GM04504 (cell line): ENCODE measurements at regions not wholly inside any gene's neighbourhood (a gene's known extent, or its start where the extent isn't known, plus 50 kb on each side); places are given as distances from the start of the nearest gene placed in this dataset.

ENCODE experiments used
- DNase-seq: peaks from one replicate; pipeline ENCODE4 v3.0.0-alpha.2; 2012; ENCODE audit warnings: low read depth

DNA sequence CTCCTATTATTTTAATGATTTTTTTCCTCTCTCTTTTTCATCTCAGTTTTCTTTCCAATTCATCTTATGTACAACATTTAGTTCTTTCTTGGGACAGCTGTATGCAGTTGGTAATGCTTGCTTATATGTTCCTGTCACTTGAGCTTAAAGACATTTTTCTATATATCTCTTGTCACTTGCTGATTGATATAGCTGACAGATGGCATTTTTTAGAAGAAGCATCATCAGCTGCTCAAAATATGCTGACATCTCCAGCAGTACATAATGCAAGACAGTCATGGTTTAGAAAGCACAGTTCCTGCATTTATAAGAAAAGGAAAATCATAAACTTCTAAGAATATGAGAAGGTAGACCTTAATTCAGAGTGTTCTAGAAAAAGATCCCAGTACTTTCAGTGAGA, 56.5 kb downstream of the DCAF8L1 start:
- no peak for DNase-seq

DNA sequence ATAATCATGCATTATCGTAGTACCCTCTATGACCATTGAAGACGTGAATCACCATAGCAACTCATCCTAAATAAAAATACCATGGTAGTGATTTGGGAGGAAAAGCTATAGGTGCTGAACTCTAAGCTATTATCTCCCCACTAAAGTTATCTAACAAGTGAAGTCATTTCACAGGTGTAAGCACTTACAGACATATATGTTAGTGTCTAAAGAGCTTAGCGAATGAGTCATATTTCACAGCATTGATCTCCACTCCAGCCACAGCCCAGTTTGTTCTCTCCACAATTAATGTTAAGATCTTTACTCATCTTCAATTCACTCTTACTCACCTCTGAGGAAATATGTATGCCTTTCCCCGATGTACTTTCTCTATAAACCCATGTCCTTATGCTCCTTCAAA, 57.0 kb downstream of the DCAF8L1 start:
- no peak for DNase-seq

DNA sequence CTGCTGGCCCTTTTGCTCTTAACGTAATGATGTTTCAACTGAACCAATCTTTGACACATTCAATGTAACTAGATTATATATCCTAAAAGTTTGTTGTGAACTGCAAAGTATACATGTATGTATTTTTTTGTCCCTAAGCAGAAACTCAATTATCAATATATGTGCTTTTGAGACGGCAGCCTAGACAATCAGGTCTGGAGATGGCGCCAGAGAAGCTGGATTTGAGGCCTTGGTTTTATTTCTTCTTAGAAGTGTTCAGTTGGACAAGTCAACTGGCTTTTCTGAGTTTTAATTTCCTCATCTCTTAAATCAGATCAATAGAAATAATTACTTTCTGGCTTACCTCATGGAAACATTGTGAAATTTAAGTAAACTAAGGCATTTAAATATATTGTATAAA, 62.5 kb downstream of the DCAF8L1 start:
- no peak for DNase-seq

DNA sequence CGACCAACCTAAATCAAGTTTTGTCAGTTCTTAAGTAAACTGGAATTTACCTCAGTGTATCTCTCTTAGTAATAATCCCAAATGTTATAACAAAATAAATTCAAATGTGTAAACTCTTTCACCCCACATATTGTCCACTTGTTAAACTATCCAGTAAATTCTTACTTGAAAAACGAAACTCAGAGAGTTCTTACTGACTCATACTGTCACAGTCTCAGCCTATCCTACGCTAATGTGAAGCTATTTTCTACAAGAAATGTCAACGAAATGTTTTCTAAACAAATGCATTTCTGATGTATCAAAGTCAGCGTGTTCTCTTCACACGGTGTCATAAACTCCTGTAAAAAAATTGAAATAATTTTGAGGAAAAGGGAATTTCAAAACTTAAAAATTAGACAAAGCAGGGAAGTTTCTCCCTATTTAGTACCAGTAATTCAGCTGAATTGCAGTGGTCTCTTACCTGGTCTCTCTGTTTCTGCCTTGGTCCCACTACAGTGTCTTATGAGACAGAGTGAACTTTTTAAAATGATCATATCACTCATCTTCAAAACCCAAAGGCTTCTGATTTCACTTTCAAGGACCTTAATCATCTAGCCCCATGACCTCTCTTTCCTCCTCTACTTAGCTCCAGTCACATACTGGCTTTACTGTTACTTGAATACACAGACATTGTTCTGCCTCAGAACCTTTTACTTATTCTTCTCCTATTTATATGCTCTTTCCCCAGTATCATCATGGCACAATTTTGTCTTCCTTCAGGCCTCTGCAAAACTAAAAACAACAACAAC, 63.3 kb downstream of the DCAF8L1 start:
- no peak for DNase-seq

DNA sequence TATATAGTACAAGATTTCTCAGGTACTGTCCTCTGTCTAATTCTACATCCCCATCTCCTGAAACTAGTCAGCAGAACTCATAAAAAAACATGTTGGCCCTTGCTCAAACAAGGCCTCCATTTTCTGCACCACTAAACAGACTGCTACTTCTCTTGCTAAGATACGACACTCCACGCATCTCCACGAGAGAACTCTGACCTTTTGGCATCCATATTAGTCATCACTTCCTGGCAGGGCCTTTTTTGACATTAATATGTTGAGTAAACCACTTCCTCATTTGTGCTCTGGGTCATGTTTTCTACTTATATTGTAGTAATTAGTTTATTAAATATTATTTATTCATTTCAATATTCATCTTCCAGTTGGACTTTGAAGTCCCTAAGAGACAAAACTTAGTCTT, 65.6 kb downstream of the DCAF8L1 start:
- peak; percentile 4 for DNase-seq

DNA sequence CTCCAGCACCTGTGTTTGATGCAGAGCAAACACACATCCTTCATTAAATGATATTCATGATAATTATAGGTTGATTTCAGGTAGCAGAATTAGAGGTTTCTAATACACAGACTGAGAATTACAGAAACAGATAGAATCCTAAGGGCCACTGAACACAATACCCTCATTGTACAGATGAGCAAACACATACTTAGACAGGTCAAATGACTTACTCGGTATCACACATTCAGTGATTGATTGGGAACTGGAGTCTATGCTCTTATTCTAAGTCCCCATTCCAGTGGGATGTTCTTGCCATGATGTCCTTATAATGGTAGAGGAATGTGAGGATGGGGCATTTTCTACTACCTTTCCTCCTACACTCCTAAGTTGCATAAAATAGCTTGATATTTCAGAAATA, 70.8 kb downstream of the DCAF8L1 start:
- no peak for DNase-seq

DNA sequence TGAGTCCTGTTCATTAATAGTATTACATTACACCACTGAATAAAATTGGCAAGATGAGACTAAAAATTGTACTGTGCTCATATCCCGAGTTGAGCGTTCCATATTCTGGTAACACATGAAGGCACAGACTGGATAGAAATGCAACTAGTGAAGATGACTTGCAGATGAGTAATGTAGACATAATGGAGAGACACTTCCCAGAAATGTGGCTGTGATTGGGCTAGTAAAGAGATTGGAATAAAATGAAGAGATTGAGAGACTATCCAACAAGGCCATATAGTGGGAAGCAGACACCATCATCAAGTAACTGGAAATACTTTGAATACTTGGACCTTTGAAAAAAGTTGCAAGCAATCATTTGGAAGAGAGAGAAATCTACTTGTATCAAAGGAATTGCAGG, 77.3 kb downstream of the DCAF8L1 start:
- no peak for DNase-seq

DNA sequence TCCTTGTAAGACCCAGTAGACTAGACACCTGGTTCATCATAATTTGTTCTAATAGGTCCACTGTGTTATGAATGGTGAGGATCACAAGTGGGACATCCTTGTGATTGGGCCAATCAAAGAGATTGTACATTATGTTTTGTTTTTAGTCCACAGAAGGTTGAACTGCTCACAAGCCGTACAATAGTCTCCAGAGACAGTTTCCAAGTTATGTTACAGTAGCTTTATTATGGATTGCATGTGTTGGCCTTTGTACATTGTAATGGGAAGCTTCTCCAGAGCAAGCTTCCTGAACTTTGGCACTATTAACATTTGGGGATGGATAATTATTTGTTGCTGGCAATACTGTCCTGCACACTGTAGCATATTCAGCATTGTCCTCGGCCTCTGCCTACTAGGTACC, 86.1 kb downstream of the MAGEB10 start:
- DNase-seq: no peak

DNA sequence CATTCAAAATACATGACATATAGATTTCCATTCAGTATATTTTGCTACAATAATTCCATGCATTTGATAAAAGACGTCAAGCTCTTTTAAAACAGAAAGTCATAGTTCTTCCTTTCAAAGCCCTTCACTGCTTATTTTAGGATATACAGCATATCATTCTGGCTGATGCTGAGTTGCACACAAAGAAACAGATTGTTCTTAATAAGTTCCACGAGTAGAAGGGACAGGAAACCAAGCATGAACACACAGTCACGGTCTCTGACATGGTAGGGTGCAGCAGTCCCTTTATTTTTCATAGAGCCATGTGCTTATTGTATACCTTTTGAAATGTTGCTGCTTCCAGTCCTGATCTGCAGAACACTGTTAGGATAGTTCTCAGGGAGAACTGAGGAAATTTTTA, 85.4 kb downstream of the MAGEB10 start:
- DNase-seq: no peak

DNA sequence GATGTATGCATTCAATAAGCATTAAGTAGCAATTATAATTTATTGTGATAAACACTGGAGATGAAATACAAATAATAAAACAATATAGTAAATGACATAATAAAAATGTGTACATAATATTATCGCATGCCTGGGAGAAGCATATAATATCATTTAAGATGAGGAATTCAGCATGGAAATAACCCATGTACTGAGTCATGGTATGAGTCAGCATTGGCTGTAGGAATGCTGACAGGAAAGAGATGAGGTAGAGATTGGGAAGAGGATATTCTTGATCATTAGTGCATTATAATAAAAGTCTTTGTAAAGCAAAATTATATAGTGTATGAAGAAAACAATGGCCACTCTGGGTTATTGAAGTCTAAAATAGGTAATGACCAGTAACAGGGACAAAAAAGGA, 82.8 kb downstream of the MAGEB10 start:
- DNase-seq: peak; percentile 17

DNA sequence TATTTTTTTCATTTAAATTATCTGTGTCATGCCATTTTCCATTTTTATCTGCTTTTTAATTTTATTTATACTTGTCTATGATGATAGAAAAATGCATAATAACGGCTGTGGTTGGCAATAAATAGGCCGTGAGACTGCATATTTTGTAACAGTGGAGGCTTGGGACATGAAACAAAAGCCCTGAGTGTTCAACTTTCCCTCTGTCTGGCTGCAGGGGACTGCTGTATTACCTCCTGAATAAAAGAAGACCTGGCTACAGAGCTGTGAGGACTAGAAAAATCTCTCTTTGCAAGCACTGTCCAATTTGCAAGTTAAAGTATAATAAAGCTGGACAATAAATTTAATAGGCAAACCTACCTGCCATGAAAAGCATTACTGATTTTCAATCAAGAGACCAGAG, 82.1 kb downstream of the MAGEB10 start:
- DNase-seq: no peak

DNA sequence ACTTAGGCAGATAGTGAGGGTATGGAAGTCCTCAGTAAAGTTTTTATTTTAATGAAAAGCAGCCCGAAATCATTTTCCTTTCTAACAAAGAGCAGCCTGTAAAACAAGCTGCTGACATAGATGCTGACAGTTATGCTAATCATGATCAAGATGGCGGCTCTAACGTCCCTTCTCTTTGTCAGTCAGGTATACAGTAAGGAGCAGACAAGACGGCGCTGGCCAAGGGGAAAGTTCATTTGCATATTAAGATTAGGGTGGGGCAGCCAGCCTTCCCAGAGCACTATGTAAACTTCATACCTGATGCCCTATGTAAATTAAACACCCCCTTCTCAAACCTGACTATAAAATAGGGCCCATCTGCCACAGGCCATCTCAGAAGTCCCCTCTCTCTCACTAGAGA, 76.9 kb downstream of the MAGEB10 start:
- no peak for DNase-seq

DNA sequence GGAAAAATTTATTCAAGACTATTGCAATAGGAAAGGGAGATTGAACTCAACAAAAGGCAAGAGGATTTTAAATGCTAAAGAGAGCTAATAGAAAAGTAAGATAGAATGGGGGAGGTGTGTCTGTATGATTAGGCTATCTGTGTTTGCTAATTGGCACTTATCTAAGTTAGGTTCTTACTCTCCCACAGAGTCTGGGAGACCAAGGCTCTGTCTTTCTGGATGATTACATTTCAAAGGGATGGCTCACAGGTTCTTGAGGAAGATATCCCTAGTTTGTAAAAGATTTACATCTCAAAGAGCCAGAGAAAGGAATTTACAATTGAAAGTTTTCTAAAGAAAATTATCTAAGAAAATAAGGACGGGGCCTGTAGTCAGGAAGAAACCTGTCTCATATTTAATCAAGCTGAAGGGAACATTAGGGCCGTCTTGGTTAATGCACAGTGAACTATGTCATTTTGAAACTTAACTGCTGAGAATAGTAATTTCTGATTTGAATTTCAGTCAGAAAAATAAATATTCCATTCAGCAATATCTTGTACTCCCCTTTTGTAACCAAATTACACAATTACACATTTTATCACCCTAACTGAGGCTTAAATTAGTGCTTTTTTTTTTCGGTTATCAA, 75.8 kb downstream of the MAGEB10 start:
- no peak for DNase-seq

DNA sequence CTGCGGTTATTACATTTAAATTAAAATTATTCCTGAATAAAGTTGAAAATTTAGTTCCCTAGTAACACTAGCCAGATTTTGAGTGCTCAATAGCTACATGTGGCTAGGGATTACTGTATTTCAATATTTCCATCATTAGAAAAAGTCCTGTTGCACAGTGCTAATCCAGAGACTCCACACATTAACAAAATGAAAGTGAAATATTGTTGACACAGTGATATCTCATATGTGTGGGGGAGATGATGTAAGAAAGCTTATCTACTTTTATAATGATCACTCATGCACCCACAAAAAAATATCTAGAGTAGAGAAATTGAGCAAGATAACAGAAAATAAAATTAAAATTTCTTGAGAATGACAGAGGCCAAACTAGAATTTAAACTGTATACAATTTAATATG, 74.9 kb downstream of the MAGEB10 start:
- no peak for DNase-seq

DNA sequence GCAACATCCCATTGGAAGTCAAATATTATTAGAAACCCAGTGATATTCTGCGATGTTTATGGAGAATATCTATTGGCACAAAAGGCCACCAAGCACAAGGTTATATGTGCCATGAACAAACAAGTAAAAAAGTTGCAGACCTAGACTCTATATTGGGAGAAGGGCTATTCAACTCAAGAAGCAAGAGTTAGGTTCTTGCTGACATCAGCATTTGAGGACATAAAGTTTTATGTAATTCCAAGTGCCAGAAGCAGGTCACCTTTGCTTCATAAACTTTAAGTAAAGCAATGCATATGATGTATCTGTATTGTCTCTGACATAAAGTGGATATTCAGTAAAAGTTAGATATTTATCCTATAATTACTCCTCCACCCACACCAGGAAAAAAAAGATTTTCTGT, 71.1 kb downstream of the MAGEB10 start:
- DNase-seq: no peak
